C4-2B (cell line): ENCODE measurements at regions not wholly inside any gene's neighbourhood (a gene's known extent, or its start where the extent isn't known, plus 50 kb on each side); places are given as distances from the start of the nearest gene placed in this dataset.

Experiments
- CTCF ChIP-seq: fragments of 450-650 bp; conservative IDR thresholded peaks from 2 replicates; pipeline ENCODE4 v1.5.1; 2017; ENCODE audit warnings: mild to moderate bottlenecking
- ZFX ChIP-seq: fragments of 450-650 bp; IDR thresholded peaks from 2 replicates; pipeline ENCODE4 v1.6.1; 2017

GRCh38 chr16:75928295-75928694 is 202.0 kb upstream of the CPHXL start:
- no peak for TF ChIP-seq CTCF
- no peak for TF ChIP-seq ZFX
